Activated B cell treated with CpG ODN at 0.5 μM for 24 hours (primary cell): ENCODE measurements at regions not wholly inside any gene's neighbourhood (a gene's known extent, or its start where the extent isn't known, plus 50 kb on each side); places are given as distances from the start of the nearest gene placed in this dataset.

ENCODE experiments used
- ATAC-seq: fragments of 200-7000 bp; cut with Tn5 transposase; one replicate; pipeline ENCODE4 v1.10.0; 2021; ENCODE audit warnings: low read depth, mild to moderate bottlenecking, moderate library complexity
- CTCF ChIA-PET: fragments of 350-600 bp; sonication (Branson Sonifier 250); formaldehyde crosslinking; loops from one replicate; lab custom pipeline; 2021; ENCODE audit warnings: antibody characterized with exemption; lab: Charles Lee
- POLR2A ChIA-PET: fragments of 350-600 bp; sonication (Branson Sonifier 250); formaldehyde crosslinking; loops from one replicate; lab custom pipeline; 2021; ENCODE audit warnings: antibody characterized with exemption; lab: Charles Lee
- DNase-seq: peaks from one replicate; pipeline ENCODE4 v3.0.0; 2022
- H3K27ac Mint-ChIP-seq: one replicate; pipeline ENCODE4 v1.8.0; 2020; ENCODE audit warnings: mixed read lengths
- H3K27me3 Mint-ChIP-seq: one replicate; pipeline ENCODE4 v1.8.0; 2021; ENCODE audit warnings: mixed read lengths
- H3K36me3 Mint-ChIP-seq: one replicate; pipeline ENCODE4 v1.8.0; 2021; ENCODE audit warnings: low read depth, mixed read lengths
- H3K4me1 Mint-ChIP-seq: one replicate; pipeline ENCODE4 v1.8.0; 2021; ENCODE audit warnings: mixed read lengths
- H3K4me3 Mint-ChIP-seq: one replicate; pipeline ENCODE4 v1.8.0; 2020; ENCODE audit warnings: mild to moderate bottlenecking, mixed read lengths
- H3K9me3 Mint-ChIP-seq: one replicate; pipeline ENCODE4 v1.8.0; 2020; ENCODE audit warnings: mixed read lengths
- CTCF ChIP-seq: fragments of 200-600 bp; IDR thresholded peaks from one replicate; pipeline ENCODE4 v1.8.0; 2022; ENCODE audit warnings: antibody characterized with exemption, mild to moderate bottlenecking
- intact Hi-C: fragments of 100-400 bp; cut with micrococcal nuclease; formaldehyde crosslinking; loops from one replicate; pipeline ENCODE4 v1.15.1; 2024

GRCh38 chr17:72465191-72466024 is 344.6 kb downstream of the SOX9 start:
- intact Hi-C loops = loop anchor here (2.0 kb wide), 1 partner anchor 45 kb away; no protein-coding TSS in a partner anchor
- peak; percentile 40 for ATAC-seq
- H3K9me3 Mint-ChIP-seq = no peaks in the 10 kb centered on the region
- CTCF ChIA-PET = no interaction called here
- H3K27me3 Mint-ChIP-seq = no peaks in the 10 kb centered on the region
- no peaks in the 10 kb centered on the region for H3K4me1 Mint-ChIP-seq
- H3K36me3 Mint-ChIP-seq = no peaks in the 10 kb centered on the region
- TF ChIP-seq CTCF = no peak
- POLR2A ChIA-PET = interaction anchor here (1.5 kb wide), 1 partner anchor 43 kb away, joined by 3 read pairs; no protein-coding TSS in a partner anchor
- H3K4me3 Mint-ChIP-seq = no peak overlapping the region
- DNase-seq = no peak
- H3K27ac Mint-ChIP-seq = no peak overlapping the region

- Mint-ChIP-seq H3K4me3 (no peak overlapping the region), H3K27ac (no peak overlapping the region), H3K36me3 (no peaks in the 10 kb centered on the region), H3K4me1 (no peaks in the 10 kb centered on the region), H3K27me3 (no peaks in the 10 kb centered on the region), H3K9me3 (no peaks in the 10 kb centered on the region)
- CTCF ChIA-PET = no interaction called here
- no peak for TF ChIP-seq CTCF
- intact Hi-C loops = no loop called here
- no peak for ATAC-seq
- POLR2A ChIA-PET = interaction anchor here (1.5 kb wide), 1 partner anchor 43 kb away, joined by 3 read pairs; no protein-coding TSS in a partner anchor
- no peak for DNase-seq
Observed at GRCh38 chr17:72466199-72466598, 345.4 kb downstream of the SOX9 start.

- Mint-ChIP-seq H3K27me3 (no peaks in the 10 kb centered on the region), H3K27ac (no peak overlapping the region), H3K36me3 (no peaks in the 10 kb centered on the region), H3K4me1 (no peaks in the 10 kb centered on the region), H3K4me3 (no peak overlapping the region), H3K9me3 (no peaks in the 10 kb centered on the region)
- TF ChIP-seq CTCF = no peak
- POLR2A ChIA-PET = interaction anchor here (1.5 kb wide), 1 partner anchor 44 kb away, joined by 3 read pairs; no protein-coding TSS in a partner anchor
- intact Hi-C loops = no loop called here
- CTCF ChIA-PET = no interaction called here
- DNase-seq (no peak), ATAC-seq (no peak)
Observed at GRCh38 chr17:72466606-72467005, 345.8 kb downstream of the SOX9 start.

- no peak for ATAC-seq
- POLR2A ChIA-PET = no interaction called here
- no peak for DNase-seq
- intact Hi-C loops = no loop called here
- no peaks in the 10 kb centered on the region for H3K36me3 Mint-ChIP-seq
- no peak overlapping the region for H3K27ac Mint-ChIP-seq
- H3K9me3 Mint-ChIP-seq = no peaks in the 10 kb centered on the region
- H3K4me3 Mint-ChIP-seq = no peak overlapping the region
- H3K27me3 Mint-ChIP-seq = peaks cover 4% of the 10 kb centered on the region
- TF ChIP-seq CTCF = no peak
- no peaks in the 10 kb centered on the region for H3K4me1 Mint-ChIP-seq
- CTCF ChIA-PET = no interaction called here
Observed at GRCh38 chr17:72467841-72468653, 347.2 kb downstream of the SOX9 start.

GRCh38 chr17:72468841-72469240 is 348.0 kb downstream of the SOX9 start:
- no peak for TF ChIP-seq CTCF
- Mint-ChIP-seq H3K36me3 (no peaks in the 10 kb centered on the region), H3K27ac (no peak overlapping the region), H3K9me3 (no peaks in the 10 kb centered on the region), H3K27me3 (peaks cover 4% of the 10 kb centered on the region), H3K4me3 (no peak overlapping the region), H3K4me1 (no peaks in the 10 kb centered on the region)
- ChIA-PET POLR2A (no interaction called here), CTCF (no interaction called here)
- DNase-seq (no peak), ATAC-seq (no peak)
- intact Hi-C loops = no loop called here
